ENCODE measurements at regions not wholly inside any gene's neighbourhood (a gene's known extent, or its start where the extent isn't known, plus 50 kb on each side); places are given as distances from the start of the nearest gene placed in this dataset.

DNA sequence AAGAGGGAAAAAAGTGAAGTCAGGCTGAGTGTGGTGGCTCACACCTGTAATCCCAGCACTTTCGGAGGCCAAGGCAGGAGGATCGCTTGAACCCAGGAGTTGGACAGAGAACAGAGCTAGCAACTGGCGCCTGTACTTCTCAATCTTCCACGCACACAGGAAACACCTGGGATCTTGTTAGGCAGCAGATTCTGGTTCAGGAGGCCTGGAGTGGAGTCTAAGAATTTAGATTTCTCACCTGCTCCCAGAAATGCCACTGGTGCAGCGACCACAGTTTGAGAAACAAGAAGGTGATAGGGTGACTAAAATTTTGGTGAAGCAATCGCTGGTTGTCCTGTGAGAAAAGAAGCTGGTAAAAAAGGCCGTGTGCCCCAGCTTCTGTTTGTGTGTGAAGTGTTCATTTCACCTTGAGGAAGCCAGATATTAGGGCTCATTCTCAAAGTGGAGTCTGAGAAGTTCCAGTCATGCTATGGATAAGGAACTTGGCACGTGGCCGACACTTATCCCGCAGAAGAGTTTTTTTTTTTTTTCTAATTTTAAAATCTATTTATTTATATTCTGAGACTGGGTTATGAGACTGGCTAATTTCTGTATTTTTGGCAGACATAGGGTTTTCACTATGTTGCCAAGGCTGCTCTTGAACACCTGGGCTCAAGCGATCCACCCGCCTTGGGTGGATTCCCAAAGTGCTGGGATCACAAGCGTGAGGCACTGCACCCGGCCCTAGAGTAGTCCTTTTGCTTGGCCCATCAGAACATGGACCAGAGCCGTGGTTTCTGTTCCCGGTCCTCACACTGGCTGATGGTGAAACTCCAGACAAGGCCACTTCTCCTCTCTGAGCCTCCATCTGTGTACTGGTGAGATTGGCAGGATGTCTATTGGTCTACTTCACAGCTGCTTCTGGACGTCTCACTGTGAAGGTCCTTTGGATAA, 324.6 kb upstream of the PROK2 start:
- H3K36me3 ChIP-seq (ENCODE audit: low read depth, missing control alignments), result no peaks in the 10 kb centered on the region
- no peaks in the 10 kb centered on the region for H3K4me1 ChIP-seq
- H3K9me3 ChIP-seq, result no peaks in the 10 kb centered on the region
- intact Hi-C loops (cut with DNase I; ENCODE audit: low total_unique reads), result no loop called here
- no peak for TF ChIP-seq CTCF (IDR thresholded peaks at IDR 0.05)
- no peak for TF ChIP-seq POLR2A (IDR thresholded peaks at IDR 0.05)
- no peaks in the 10 kb centered on the region for H3K27me3 ChIP-seq
- DNase-seq, result no peak
- no peak overlapping the region for H3K4me3 ChIP-seq
- H3K27ac ChIP-seq, result no peak overlapping the region
- 77 to 85% methylated on average over 16 to 17 of the region's 17 CpGs for WGBS, 2 donors

- Histone ChIP-seq H3K4me3 (no peak overlapping the region), H3K36me3 (ENCODE audit: low read depth, missing control alignments) (no peaks in the 10 kb centered on the region), H3K9me3 (no peaks in the 10 kb centered on the region), H3K27me3 (no peaks in the 10 kb centered on the region), H3K27ac (no peak overlapping the region), H3K4me1 (peaks cover 10% of the 10 kb centered on the region)
- TF ChIP-seq CTCF (IDR thresholded peaks at IDR 0.05) (no peak), POLR2A (IDR thresholded peaks at IDR 0.05) (no peak)
- DNase-seq, result no peak
- WGBS, 2 donors, result 75 to 95% methylated on average over 6 of the region's 6 CpGs
- intact Hi-C loops (cut with DNase I; ENCODE audit: low total_unique reads), result no loop called here
Measured at GRCh38 chr3:72105306-72105705, 320.4 kb upstream of the PROK2 start.

DNA sequence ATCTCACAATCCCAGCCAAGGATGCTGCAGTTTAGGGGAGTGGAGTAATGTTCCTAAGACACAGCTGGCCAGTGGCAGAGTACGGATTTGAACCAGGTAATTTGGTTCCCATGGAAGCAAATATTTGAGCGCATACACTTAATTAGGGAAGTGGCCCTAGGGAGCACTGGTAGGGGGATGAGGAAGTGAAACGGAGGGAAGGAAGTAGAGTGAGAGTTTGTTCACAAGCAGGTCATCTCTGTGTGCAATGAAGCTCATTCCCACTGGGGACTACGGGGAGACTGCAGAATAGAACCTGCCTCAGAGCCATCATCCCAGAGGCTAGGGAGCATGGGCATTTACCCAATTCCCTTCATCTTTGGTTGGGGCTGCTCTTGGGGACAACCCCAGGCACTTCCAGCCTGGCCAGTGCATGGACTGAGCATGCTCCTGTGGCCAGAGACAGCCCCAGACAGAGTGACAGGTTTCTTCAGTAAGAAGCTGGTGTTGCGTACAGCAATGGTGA, 317.2 kb upstream of the PROK2 start:
- TF ChIP-seq POLR2A (IDR thresholded peaks at IDR 0.05) (no peak), CTCF (IDR thresholded peaks at IDR 0.05) (no peak)
- Histone ChIP-seq H3K36me3 (ENCODE audit: low read depth, missing control alignments) (no peaks in the 10 kb centered on the region), H3K4me1 (peaks cover 10% of the 10 kb centered on the region), H3K9me3 (no peaks in the 10 kb centered on the region), H3K27me3 (no peaks in the 10 kb centered on the region), H3K4me3 (no peak overlapping the region), H3K27ac (no peak overlapping the region)
- no peak for DNase-seq
- intact Hi-C loops (cut with DNase I; ENCODE audit: low total_unique reads), result no loop called here
- WGBS, 2 donors, result 77 to 89% methylated on average over 5 of the region's 5 CpGs

DNA sequence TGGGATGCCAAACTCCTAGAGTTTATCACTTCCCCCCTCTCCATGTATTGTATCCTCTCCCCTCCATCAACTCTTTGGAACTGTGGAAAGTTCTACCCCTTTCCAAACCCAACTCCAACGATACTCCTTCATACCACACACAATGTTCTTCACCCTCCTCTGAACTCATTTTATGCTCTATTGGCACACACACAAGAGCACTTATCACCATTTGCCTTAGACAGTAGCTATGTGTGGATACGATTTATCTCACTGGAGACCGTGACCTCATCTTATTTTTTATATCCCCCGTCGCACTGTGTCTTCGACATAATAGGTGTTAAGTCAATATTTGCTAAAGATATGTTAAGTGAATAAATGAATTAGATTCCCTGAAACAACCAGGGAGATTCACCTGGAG, 316.5 kb upstream of the PROK2 start:
- H3K27me3 ChIP-seq, result no peaks in the 10 kb centered on the region
- 26 to 27% methylated on average over 6 of the region's 6 CpGs for WGBS, 2 donors
- H3K4me3 ChIP-seq, result no peak overlapping the region
- intact Hi-C loops (cut with DNase I; ENCODE audit: low total_unique reads), result no loop called here
- H3K9me3 ChIP-seq, result no peaks in the 10 kb centered on the region
- no peaks in the 10 kb centered on the region for H3K36me3 ChIP-seq (ENCODE audit: low read depth, missing control alignments)
- peaks cover 10% of the 10 kb centered on the region for H3K4me1 ChIP-seq
- no peak for DNase-seq
- H3K27ac ChIP-seq, result no peak overlapping the region
- TF ChIP-seq CTCF (IDR thresholded peaks at IDR 0.05) (no peak), POLR2A (IDR thresholded peaks at IDR 0.05) (no peak)

Data from testis (tissue), 2 donors.